Activated T-helper 17 cell treated with anti-CD3 and anti-CD28 coated beads, Interleukin-2, amount 50 U/mL, for 72 hours (primary cell): ENCODE measurements at regions not wholly inside any gene's neighbourhood (a gene's known extent, or its start where the extent isn't known, plus 50 kb on each side); places are given as distances from the start of the nearest gene placed in this dataset.
A peak's percentile ranks its signal among the peaks of the same experiment; 100 is the strongest.
"Not testable (repeated sequence)": the region's sequence is repeated elsewhere in the genome, so short reads cannot be mapped to it uniquely, and the experiment has no call there.

Experiments
- ATAC-seq: fragments of 150-1000 bp; cut with Tn5 transposase; replicated peaks from 2 replicates; pipeline ENCODE4 v1.10.0; 2021; ENCODE audit warnings: mild to moderate bottlenecking, moderate library complexity
- H3K27ac Mint-ChIP-seq: one replicate; pipeline ENCODE4 v1.8.0; 2022; ENCODE audit warnings: mixed read lengths
- H3K27me3 Mint-ChIP-seq: one replicate; pipeline ENCODE4 v1.8.0; 2022; ENCODE audit warnings: mixed read lengths
- H3K36me3 Mint-ChIP-seq: one replicate; pipeline ENCODE4 v1.8.0; 2022; ENCODE audit warnings: low read depth, mild to moderate bottlenecking, mixed read lengths
- H3K4me1 Mint-ChIP-seq: one replicate; pipeline ENCODE4 v1.8.0; 2022; ENCODE audit warnings: mixed read lengths
- H3K4me3 Mint-ChIP-seq: one replicate; pipeline ENCODE4 v1.8.0; 2022; ENCODE audit warnings: mild to moderate bottlenecking, mixed read lengths
- H3K9me3 Mint-ChIP-seq: one replicate; pipeline ENCODE4 v1.8.0; 2022; ENCODE audit warnings: mixed read lengths

DNA sequence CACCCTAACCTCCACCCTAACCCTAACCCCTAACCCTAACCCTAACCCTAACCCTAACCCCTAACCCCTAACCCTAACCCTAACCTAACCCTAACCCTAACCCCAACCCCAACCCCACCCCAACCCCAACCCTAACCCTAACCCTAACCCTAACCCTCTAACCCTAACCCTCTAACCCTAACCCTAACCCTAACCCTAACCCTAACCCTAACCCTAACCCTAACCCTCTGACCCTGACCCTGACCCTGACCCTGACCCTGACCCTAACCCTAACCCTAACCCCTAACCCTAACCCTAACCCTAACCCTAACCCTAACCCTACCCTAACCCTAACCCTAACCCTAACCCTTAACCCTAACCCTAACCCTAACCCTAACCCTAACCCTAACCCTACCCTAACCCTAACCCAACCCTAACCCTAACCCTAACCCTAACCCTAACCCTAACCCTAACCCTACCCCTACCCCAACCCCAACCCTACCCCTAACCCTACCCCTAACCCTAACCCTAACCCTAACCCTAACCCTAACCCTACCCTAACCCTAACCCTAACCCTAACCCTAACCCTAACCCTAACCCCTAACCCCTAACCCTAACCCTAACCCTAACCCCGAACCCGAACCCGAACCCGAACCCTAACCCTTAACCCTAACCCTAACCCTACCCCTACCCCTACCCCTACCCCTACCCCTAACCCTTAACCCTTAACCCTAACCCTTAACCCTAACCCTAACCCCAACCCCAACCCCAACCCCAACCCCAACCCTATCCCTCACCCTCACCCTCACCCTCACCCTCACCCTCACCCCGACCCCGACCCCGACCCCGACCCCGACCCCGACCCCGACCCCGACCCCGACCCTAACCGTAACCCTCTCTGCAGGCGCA, 186.2 kb upstream of the CHL1 start:
- not testable (repeated sequence) for H3K4me3 Mint-ChIP-seq, H3K27ac Mint-ChIP-seq, H3K36me3 Mint-ChIP-seq, H3K4me1 Mint-ChIP-seq, H3K27me3 Mint-ChIP-seq, ATAC-seq, H3K9me3 Mint-ChIP-seq

DNA sequence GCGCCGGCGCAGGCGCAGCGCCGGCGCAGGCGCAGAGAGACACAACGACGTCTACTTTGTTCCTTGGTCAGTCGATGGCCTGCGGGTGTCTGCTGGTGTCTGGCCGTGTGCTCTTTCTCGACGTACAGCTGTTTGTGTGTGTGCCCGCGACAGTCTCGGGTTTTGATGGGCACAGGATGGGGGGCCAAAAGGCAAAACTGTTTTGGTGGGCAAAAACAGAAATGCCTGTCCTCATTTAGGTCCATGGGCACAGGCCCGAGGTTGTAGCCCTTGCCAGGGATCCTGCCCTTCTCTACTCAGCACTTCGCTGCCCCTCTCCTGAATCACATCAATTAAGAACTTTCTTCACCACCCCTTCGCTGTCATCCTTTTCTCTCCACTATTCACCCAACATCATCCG, 184.8 kb upstream of the CHL1 start:
- peak overlapping the region; percentile 14 for H3K4me3 Mint-ChIP-seq
- H3K27ac Mint-ChIP-seq: no peak overlapping the region
- H3K27me3 Mint-ChIP-seq: peaks cover 13% of the 10 kb centered on the region
- H3K4me1 Mint-ChIP-seq: no peaks in the 10 kb centered on the region
- H3K36me3 Mint-ChIP-seq: no peaks in the 10 kb centered on the region
- ATAC-seq: no peak
- peaks cover 6% of the 10 kb centered on the region for H3K9me3 Mint-ChIP-seq

DNA sequence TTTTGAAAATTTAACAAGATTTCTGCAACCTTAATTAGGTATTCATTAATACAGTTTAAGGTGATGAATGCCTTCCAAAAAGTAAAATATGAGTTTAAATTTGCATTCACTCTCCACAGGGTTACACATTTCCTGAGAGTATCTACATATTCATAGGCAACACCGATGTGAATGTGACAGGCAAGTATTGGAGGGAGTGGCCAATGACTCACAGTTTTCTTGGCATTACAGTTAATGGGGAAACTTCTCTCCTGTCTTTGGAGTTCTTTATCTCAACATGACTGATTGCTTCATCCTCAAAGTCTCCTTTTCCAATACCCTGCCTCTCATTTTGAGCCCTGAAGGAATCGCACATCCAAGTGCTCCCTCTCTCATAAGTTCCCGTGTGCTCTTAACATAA, 181.9 kb upstream of the CHL1 start:
- peaks cover 6% of the 10 kb centered on the region for H3K9me3 Mint-ChIP-seq
- H3K4me3 Mint-ChIP-seq: no peak overlapping the region
- H3K4me1 Mint-ChIP-seq: no peaks in the 10 kb centered on the region
- H3K36me3 Mint-ChIP-seq: no peaks in the 10 kb centered on the region
- H3K27ac Mint-ChIP-seq: no peak overlapping the region
- ATAC-seq: peak; percentile 19
- peaks cover 13% of the 10 kb centered on the region for H3K27me3 Mint-ChIP-seq

DNA sequence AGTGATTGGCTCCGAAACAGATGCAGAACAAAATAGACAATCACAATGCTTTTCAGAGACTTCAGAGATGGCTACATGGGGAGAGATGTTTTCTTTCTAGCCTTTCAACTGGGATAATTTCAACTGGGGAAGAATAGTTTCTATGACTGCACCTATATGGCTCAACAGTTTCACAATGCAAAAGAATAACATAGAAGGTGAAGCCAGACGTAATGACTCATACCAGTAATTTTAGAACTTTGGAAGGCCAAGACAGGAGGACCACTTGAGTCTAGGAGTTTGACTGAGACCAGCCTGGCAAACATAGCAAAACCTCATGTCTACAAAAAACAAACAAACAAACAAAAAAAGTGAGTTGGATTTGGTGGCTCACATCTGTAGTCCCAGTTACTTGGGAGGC, 180.2 kb upstream of the CHL1 start:
- H3K9me3 Mint-ChIP-seq: peaks cover 10% of the 10 kb centered on the region

DNA sequence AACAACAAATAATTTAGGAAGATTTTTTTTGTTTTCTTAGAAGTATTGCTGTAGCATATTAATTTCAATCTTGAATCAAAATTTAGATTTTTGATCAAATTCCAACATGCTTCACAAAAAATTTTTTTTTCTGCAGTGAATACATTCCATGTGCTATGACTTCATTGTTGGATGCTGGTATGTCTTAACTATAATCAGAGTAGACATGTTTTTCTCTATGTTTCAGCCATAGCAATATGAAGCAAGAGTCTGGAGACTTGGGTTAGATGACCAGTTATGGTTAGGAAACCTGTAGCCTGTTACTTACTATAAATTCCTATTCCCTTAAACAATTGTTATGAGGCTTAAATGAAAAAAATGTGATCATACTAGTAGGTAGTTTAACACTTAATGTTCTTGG, 176.1 kb upstream of the CHL1 start:
- peaks cover 22% of the 10 kb centered on the region for H3K27me3 Mint-ChIP-seq
- peaks cover 8% of the 10 kb centered on the region for H3K9me3 Mint-ChIP-seq
- no peaks in the 10 kb centered on the region for H3K36me3 Mint-ChIP-seq
- H3K4me3 Mint-ChIP-seq: no peak overlapping the region
- no peak overlapping the region for H3K27ac Mint-ChIP-seq
- no peaks in the 10 kb centered on the region for H3K4me1 Mint-ChIP-seq
- no peak for ATAC-seq

More for the DNA sequence above, 180.2 kb upstream of the CHL1 start:
- Mint-ChIP-seq H3K36me3 (no peaks in the 10 kb centered on the region), H3K27me3 (peaks cover 19% of the 10 kb centered on the region), H3K4me3 (no peak overlapping the region), H3K4me1 (no peaks in the 10 kb centered on the region), H3K27ac (no peak overlapping the region)
- no peak for ATAC-seq

DNA sequence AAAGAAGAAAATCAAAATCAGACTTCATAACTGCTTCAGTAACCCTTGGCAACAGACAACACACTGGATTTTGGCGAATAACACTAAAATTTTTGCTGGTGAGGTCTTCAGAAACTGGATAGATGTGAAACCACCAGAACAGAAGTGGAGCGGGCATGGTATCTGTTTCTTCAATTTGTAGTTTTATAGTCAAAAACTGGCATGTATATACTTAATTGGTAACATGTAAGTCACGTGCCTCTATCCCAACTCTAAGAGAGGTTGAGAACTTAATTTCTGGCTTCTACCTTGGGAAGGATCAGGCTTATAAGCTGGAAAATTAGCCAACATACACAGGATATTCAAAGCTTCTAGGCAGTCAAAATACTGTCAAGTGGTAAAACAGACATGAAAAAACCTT, 172.6 kb upstream of the CHL1 start:
- H3K36me3 Mint-ChIP-seq: no peaks in the 10 kb centered on the region
- no peaks in the 10 kb centered on the region for H3K4me1 Mint-ChIP-seq
- no peak overlapping the region for H3K4me3 Mint-ChIP-seq
- no peak overlapping the region for H3K27ac Mint-ChIP-seq
- H3K9me3 Mint-ChIP-seq: peaks cover 6% of the 10 kb centered on the region
- no peak for ATAC-seq
- H3K27me3 Mint-ChIP-seq: peaks cover 19% of the 10 kb centered on the region

DNA sequence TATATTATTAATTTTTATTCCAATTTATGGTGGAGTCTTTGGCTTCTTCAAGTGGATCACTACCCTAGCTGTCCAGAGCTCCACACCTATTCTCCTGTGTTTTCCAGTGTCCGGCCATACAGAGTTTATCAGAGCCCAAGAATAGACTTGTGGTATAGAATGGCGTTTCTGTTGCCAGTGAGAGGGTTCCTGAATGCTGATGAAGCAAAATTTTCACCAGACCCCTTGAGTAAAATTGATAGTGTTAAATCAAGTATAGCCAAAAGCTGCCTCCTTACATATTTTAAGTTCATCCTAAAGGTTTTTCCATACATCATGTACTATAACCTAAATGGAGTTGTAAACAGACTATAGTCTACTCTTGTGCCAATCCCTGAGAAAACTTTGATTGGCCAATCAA, 171.5 kb upstream of the CHL1 start:
- no peaks in the 10 kb centered on the region for H3K36me3 Mint-ChIP-seq
- no peaks in the 10 kb centered on the region for H3K4me1 Mint-ChIP-seq
- peaks cover 19% of the 10 kb centered on the region for H3K27me3 Mint-ChIP-seq
- H3K9me3 Mint-ChIP-seq: peaks cover 10% of the 10 kb centered on the region
- no peak overlapping the region for H3K4me3 Mint-ChIP-seq
- ATAC-seq: no peak
- H3K27ac Mint-ChIP-seq: no peak overlapping the region

DNA sequence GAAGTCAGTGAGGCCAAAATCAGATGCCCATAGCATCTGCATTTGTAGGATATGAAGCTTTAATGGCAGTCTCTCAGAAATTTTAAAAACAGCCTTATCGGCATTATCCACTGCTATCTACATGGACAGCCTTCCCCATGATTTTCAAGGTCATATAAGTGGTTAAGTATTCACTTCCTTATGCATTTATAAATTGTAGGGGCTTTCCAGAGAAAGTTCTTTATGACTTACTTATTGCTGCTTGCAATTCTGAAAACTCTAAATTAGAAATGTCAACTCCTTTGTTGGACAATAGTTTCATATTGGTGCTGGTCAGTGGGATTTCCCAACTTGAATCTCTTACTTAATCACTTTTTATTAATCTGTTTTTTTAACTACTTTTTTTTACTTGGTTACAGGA, 160.6 kb upstream of the CHL1 start:
- ATAC-seq, H3K27ac Mint-ChIP-seq, H3K27me3 Mint-ChIP-seq, H3K4me1 Mint-ChIP-seq, H3K36me3 Mint-ChIP-seq, H3K4me3 Mint-ChIP-seq, H3K9me3 Mint-ChIP-seq: not testable (repeated sequence)

DNA sequence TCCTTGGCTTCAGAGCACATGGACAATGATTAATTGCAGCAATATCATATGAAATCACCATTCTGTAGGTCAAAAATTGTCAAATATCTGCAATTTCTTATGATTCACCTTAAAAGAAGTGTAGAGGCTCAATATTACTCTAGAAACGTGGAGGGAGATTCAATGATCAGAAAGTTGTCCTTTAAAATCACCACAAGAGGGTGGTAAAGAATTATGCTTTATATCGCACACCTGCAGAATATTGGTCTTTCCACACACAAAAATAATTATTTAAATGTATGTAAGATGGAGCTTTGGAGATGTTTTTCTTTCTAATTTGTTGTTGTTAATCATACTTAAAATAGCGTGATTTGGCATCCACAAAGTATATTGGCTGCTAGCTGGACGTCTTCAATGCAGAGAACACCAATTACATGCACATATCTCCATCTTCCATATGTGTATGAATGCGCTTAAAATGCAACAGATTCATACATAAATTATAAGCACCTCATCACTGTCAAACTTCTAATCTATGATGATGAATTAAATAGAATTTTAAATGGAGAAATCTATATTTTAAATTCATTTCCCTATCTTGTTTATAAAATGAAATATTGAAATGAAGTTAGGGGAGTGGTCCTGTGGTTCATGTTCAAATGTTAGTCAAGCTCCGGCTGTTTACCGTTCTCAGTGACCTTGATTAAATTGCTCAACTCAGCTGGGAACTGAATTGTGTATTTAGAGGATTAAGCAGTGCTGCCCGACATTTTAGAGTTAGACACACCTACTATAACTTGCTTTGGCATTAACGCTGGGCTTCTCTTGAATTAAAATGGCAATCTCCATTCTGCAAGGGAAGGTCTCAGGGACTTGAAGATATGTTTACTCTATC, 153.5 kb upstream of the CHL1 start:
- not testable (repeated sequence) for ATAC-seq, H3K4me3 Mint-ChIP-seq, H3K36me3 Mint-ChIP-seq, H3K27ac Mint-ChIP-seq, H3K9me3 Mint-ChIP-seq, H3K4me1 Mint-ChIP-seq
- H3K27me3 Mint-ChIP-seq: peaks cover 24% of the 10 kb centered on the region

DNA sequence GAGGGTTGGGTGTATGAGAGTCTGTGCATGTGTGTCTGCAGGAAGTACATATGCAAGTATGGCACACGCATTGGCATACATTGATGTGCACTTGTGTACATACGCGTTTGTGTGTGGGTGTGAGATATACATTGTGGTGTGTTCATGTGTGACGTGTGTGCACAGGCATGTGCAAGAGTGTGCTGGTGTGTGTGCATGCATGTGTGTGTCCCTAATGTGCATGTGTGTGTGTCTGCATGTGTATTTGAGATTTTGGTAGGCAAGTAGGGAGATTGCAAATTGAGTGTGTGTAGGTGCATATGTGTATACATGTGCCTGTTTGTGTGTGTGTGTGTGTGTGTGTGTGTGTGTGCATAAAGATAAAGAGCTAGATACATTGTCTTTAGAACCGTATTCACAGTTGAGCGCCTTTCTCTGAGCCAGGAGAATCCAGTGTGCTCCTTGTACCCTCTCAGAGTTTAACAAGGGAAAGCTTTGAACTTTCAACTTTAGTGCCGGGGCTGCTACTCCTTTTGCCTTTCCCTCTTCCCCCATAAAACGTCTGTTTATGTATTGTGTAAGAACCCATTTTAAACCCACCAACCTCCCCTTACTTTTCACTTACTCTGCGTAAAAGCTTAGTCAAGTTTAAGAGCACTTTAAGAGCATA, 152.4 kb upstream of the CHL1 start:
- no peaks in the 10 kb centered on the region for H3K4me1 Mint-ChIP-seq
- no peak overlapping the region for H3K4me3 Mint-ChIP-seq

DNA sequence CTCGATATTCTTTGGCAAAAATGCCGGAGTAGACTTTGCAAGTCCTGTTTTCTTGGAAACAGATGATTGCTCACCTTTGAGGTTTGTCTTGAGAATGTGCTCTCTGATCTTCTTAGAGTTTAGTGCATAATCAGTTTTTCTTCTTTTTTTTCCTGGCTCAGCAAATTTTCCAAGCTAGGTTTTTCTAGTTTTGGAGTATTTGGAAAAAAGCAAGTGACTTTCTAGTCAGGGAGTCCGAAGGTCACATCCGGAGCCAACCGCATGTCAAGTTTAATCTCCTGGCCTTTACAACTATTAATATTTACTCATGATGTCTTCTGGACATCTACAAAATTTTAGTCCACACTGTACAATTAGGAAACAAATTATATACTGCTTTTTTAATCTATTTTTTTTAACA, 151.6 kb upstream of the CHL1 start:
- not testable (repeated sequence) for H3K4me3 Mint-ChIP-seq, H3K27ac Mint-ChIP-seq, H3K4me1 Mint-ChIP-seq, H3K36me3 Mint-ChIP-seq, H3K9me3 Mint-ChIP-seq, ATAC-seq
- peaks cover 26% of the 10 kb centered on the region for H3K27me3 Mint-ChIP-seq

More for the DNA sequence above, 152.4 kb upstream of the CHL1 start:
- Mint-ChIP-seq H3K27ac (no peak overlapping the region), H3K27me3 (peaks cover 27% of the 10 kb centered on the region), H3K36me3 (no peaks in the 10 kb centered on the region), H3K9me3 (no peaks in the 10 kb centered on the region)
- no peak for ATAC-seq

DNA sequence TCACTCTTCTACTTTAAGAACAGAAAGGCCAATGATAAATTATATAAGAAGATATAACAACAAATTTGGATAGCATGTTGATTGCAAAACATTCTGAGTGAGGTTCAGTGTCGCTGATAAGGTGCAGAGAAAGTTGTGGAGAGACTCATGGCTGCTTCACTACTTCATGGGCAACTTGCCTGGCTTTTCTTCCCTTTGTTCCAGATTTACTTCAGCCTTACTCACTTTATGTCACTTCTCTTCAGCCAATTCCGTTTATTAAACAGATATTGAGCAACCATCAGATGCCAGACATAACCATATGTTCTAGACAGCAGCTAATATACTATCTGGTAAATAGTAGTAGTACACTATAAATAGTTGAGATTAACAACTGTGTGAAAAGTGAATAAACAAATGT, 150.0 kb upstream of the CHL1 start:
- Mint-ChIP-seq H3K9me3 (no peaks in the 10 kb centered on the region), H3K27me3 (peaks cover 26% of the 10 kb centered on the region), H3K4me1 (no peaks in the 10 kb centered on the region), H3K36me3 (no peaks in the 10 kb centered on the region), H3K4me3 (no peak overlapping the region), H3K27ac (no peak overlapping the region)
- ATAC-seq: no peak

DNA sequence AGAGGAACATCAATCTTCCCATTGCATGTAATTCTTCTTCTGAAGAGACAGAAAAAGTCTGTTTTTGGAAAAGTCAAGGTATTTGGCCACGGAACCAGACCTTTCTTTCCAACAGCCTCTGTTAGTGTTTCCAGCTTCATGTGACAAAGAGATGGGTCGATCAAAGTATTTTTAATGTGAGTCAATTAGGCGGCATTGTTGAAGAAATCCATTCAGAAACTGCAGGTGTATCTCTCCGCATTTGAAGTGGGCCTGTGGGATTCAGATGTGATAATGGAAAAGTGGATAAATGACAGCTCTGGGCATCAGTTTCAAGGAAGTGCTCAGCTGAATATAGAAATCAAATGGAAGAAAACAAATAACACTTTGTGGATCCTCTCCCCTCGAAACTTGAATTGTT, 143.1 kb upstream of the CHL1 start:
- not testable (repeated sequence) for H3K36me3 Mint-ChIP-seq, H3K4me3 Mint-ChIP-seq, H3K4me1 Mint-ChIP-seq, H3K9me3 Mint-ChIP-seq, H3K27ac Mint-ChIP-seq, H3K27me3 Mint-ChIP-seq, ATAC-seq

DNA sequence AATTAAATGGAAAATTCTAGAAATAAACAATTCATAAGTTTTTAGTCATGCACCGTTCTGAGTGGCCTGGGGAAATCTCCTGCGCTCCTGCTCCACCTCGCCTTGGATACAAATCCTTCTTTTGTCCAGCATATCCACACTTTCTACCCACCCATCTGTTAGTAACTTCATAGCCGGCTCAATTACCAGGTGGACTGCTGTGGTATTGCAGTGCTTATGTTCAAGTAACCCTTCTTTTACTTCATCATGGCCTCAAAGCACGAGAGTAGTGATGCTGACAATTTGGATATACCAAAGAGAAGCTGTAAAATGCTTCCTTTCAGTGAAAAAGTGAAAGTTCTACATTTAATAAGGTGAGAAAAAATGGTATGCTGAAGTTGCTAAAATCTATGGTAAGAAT, 142.3 kb upstream of the CHL1 start:
- ATAC-seq: no peak

More for the DNA sequence above, 142.3 kb upstream of the CHL1 start:
- Mint-ChIP-seq H3K4me1 (no peaks in the 10 kb centered on the region), H3K27me3 (peaks cover 4% of the 10 kb centered on the region), H3K27ac (no peak overlapping the region), H3K9me3 (no peaks in the 10 kb centered on the region), H3K36me3 (no peaks in the 10 kb centered on the region), H3K4me3 (no peak overlapping the region)
